Neural cell (in vitro differentiated cells): ENCODE measurements at regions not wholly inside any gene's neighbourhood (a gene's known extent, or its start where the extent isn't known, plus 50 kb on each side); places are given as distances from the start of the nearest gene placed in this dataset.

ENCODE experiments used
- H2AFZ ChIP-seq: fragments of 200-600, 300-800 bp; sonication (generic), shearing (Covaris generic); 2 replicates; pipeline ENCODE4 v1.6.0; 2014; ENCODE audit warnings: low read depth, mild to moderate bottlenecking, antibody characterized with exemption, low read length, moderate library complexity
- H3F3A ChIP-seq: fragments of 200-600 bp; shearing (Covaris generic); 2 replicates; pipeline ENCODE4 v1.6.1; 2016; ENCODE audit warnings: mild to moderate bottlenecking, moderate library complexity, mixed read lengths, antibody characterized with exemption, low read length; ENCODE audit not compliant: insufficient read depth, poor library complexity, severe bottlenecking
- H3K27ac ChIP-seq: fragments of 200-600, 300-800 bp; sonication (generic), shearing (Covaris generic); 2 replicates; pipeline ENCODE4 v1.5.1; 2014; ENCODE audit warnings: mild to moderate bottlenecking, low read length, moderate library complexity
- H3K27me3 ChIP-seq: fragments of 300-800, 200-600 bp; sonication (generic), shearing (Covaris generic); 2 replicates; pipeline ENCODE4 v1.6.0; 2014; ENCODE audit warnings: mild to moderate bottlenecking, low read depth, low read length, moderate library complexity; ENCODE audit not compliant: insufficient read depth
- H3K36me3 ChIP-seq: fragments of 300-800, 200-600 bp; sonication (generic), shearing (Covaris generic); 2 replicates; pipeline ENCODE4 v1.5.1; 2014; ENCODE audit warnings: mild to moderate bottlenecking, antibody characterized with exemption, low read length, moderate library complexity; ENCODE audit not compliant: insufficient read depth
- H3K4me2 ChIP-seq: fragments of 300-800, 200-600 bp; sonication (generic), shearing (Covaris generic); 2 replicates; pipeline ENCODE4 v1.6.0; 2014; ENCODE audit warnings: mild to moderate bottlenecking, low read length
- H3K4me3 ChIP-seq: fragments of 300-800, 200-600 bp; sonication (generic), shearing (Covaris generic); 2 replicates; pipeline ENCODE4 v1.5.1; 2014; ENCODE audit warnings: mild to moderate bottlenecking, low read length, moderate library complexity
- H3K79me2 ChIP-seq: fragments of 200-600 bp; shearing (Covaris generic); replicated peaks from 2 replicates; pipeline ENCODE4 v1.6.0; 2014; ENCODE audit warnings: mild to moderate bottlenecking, low read length, moderate library complexity; ENCODE audit not compliant: insufficient read depth
- H3K9ac ChIP-seq: fragments of 300-800, 200-600 bp; sonication (generic), shearing (Covaris generic); 2 replicates; pipeline ENCODE4 v1.6.1; 2016; ENCODE audit warnings: mild to moderate bottlenecking, low read length, mixed read lengths
- H3K9me2 ChIP-seq: fragments of 200-600 bp; shearing (Covaris generic); 2 replicates; pipeline ENCODE4 v1.6.1; 2016; ENCODE audit warnings: mild to moderate bottlenecking, low read length, mixed read lengths; ENCODE audit not compliant: insufficient read depth
- H3K9me3 ChIP-seq: fragments of 200-600, 300-800 bp; sonication (generic), shearing (Covaris generic); 2 replicates; pipeline ENCODE4 v1.6.1; 2016; ENCODE audit warnings: mild to moderate bottlenecking, mixed run types, low read length, moderate library complexity, mixed read lengths
- H4K20me1 ChIP-seq: fragments of 200-600 bp; shearing (Covaris generic); 2 replicates; pipeline ENCODE4 v1.6.1; 2016; ENCODE audit warnings: mild to moderate bottlenecking, mixed run types; ENCODE audit not compliant: insufficient read depth
- EP300 ChIP-seq: fragments of 450-650 bp; conservative IDR thresholded peaks from 2 replicates; pipeline ENCODE4 v1.6.1; 2014; ENCODE audit warnings: antibody characterized with exemption, mild to moderate bottlenecking, moderate library complexity; ENCODE audit not compliant: poor library complexity, severe bottlenecking
- EZH2 ChIP-seq: fragments of 200-600, 300-800 bp; shearing (Covaris generic), sonication (generic); IDR thresholded peaks from 2 replicates; pipeline ENCODE4 v1.6.1; 2014; ENCODE audit warnings: antibody characterized with exemption, low read length, borderline replicate concordance, mild to moderate bottlenecking; ENCODE audit not compliant: insufficient read depth, poor library complexity, severe bottlenecking
- MXI1 ChIP-seq: fragments of 450-650 bp; conservative IDR thresholded peaks from 2 replicates; pipeline ENCODE4 v1.6.1; 2014; ENCODE audit warnings: antibody characterized with exemption, mild to moderate bottlenecking; ENCODE audit not compliant: poor library complexity, severe bottlenecking
- POLR2AphosphoS5 ChIP-seq: IDR thresholded peaks from 2 replicates; pipeline ENCODE4 v1.6.1; 2012
- RAD21 ChIP-seq: fragments of 450-650 bp; conservative IDR thresholded peaks from 2 replicates; pipeline ENCODE4 v1.6.1; 2014; ENCODE audit warnings: antibody characterized with exemption, mild to moderate bottlenecking, moderate library complexity
- SMC3 ChIP-seq: fragments of 450-650 bp; conservative IDR thresholded peaks from 2 replicates; pipeline ENCODE4 v1.6.1; 2014; ENCODE audit warnings: antibody characterized with exemption, mild to moderate bottlenecking, moderate library complexity; ENCODE audit not compliant: poor library complexity
- TAF1 ChIP-seq: IDR thresholded peaks from 2 replicates; pipeline ENCODE4 v1.6.1; 2012; ENCODE audit warnings: low read depth
- TF ChIP-seq, protein P1 (sequence below): fragments of 450-650 bp; IDR thresholded peaks from 2 replicates; pipeline ENCODE4 v1.5.1; 2014; ENCODE audit warnings: antibody characterized with exemption, mild to moderate bottlenecking, moderate library complexity; ENCODE audit not compliant: poor library complexity, severe bottlenecking
- TF ChIP-seq, protein P2 (sequence below): IDR thresholded peaks from 2 replicates; pipeline ENCODE4 v1.6.1; 2012; ENCODE audit warnings: borderline replicate concordance

DNA sequence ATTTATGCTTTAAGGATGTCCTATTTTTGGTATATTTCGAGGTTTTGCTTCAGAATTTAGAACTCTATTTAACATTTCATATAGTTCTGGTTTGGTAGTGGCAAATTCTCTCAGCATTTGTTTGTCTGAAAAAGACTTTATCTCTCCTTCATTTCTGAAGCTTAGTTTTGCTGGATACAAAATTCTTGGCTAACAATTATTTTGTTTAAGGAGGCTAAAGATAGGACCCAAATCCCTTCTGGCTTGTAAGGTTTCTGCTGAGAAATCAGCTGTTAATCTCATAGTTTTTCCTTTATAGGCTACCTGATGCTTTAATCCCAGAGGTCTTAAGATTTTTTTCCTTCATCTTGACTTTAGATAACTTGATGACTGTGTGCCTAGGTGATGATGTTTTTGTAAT lies 162.7 kb upstream of the B3GAT2 start:
- no peaks in the 10 kb centered on the region for H3K79me2 ChIP-seq
- no peak overlapping the region for H3K27ac ChIP-seq
- no peak for TF ChIP-seq MXI1
- no peak for TF ChIP-seq RAD21
- no peak for TF ChIP-seq EP300
- no peak for TF ChIP-seq POLR2AphosphoS5
- no peak for TF ChIP-seq EZH2
- TF ChIP-seq SMC3 = no peak
- TF ChIP-seq, protein P1, sequence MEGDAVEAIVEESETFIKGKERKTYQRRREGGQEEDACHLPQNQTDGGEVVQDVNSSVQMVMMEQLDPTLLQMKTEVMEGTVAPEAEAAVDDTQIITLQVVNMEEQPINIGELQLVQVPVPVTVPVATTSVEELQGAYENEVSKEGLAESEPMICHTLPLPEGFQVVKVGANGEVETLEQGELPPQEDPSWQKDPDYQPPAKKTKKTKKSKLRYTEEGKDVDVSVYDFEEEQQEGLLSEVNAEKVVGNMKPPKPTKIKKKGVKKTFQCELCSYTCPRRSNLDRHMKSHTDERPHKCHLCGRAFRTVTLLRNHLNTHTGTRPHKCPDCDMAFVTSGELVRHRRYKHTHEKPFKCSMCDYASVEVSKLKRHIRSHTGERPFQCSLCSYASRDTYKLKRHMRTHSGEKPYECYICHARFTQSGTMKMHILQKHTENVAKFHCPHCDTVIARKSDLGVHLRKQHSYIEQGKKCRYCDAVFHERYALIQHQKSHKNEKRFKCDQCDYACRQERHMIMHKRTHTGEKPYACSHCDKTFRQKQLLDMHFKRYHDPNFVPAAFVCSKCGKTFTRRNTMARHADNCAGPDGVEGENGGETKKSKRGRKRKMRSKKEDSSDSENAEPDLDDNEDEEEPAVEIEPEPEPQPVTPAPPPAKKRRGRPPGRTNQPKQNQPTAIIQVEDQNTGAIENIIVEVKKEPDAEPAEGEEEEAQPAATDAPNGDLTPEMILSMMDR = no peak
- no peak for TF ChIP-seq TAF1
- TF ChIP-seq, protein P2, sequence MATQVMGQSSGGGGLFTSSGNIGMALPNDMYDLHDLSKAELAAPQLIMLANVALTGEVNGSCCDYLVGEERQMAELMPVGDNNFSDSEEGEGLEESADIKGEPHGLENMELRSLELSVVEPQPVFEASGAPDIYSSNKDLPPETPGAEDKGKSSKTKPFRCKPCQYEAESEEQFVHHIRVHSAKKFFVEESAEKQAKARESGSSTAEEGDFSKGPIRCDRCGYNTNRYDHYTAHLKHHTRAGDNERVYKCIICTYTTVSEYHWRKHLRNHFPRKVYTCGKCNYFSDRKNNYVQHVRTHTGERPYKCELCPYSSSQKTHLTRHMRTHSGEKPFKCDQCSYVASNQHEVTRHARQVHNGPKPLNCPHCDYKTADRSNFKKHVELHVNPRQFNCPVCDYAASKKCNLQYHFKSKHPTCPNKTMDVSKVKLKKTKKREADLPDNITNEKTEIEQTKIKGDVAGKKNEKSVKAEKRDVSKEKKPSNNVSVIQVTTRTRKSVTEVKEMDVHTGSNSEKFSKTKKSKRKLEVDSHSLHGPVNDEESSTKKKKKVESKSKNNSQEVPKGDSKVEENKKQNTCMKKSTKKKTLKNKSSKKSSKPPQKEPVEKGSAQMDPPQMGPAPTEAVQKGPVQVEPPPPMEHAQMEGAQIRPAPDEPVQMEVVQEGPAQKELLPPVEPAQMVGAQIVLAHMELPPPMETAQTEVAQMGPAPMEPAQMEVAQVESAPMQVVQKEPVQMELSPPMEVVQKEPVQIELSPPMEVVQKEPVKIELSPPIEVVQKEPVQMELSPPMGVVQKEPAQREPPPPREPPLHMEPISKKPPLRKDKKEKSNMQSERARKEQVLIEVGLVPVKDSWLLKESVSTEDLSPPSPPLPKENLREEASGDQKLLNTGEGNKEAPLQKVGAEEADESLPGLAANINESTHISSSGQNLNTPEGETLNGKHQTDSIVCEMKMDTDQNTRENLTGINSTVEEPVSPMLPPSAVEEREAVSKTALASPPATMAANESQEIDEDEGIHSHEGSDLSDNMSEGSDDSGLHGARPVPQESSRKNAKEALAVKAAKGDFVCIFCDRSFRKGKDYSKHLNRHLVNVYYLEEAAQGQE = no peak
- H3K9ac ChIP-seq = no peak overlapping the region
- no peaks in the 10 kb centered on the region for H3K36me3 ChIP-seq
- no peaks in the 10 kb centered on the region for H4K20me1 ChIP-seq
- H3K9me3 ChIP-seq = no peaks in the 10 kb centered on the region
- H3F3A ChIP-seq = no peaks in the 10 kb centered on the region
- H3K4me3 ChIP-seq = no peak overlapping the region
- H3K9me2 ChIP-seq = no peaks in the 10 kb centered on the region
- H3K4me2 ChIP-seq = no peak overlapping the region
- no peaks in the 10 kb centered on the region for H3K27me3 ChIP-seq
- H2AFZ ChIP-seq = no peak overlapping the region

DNA sequence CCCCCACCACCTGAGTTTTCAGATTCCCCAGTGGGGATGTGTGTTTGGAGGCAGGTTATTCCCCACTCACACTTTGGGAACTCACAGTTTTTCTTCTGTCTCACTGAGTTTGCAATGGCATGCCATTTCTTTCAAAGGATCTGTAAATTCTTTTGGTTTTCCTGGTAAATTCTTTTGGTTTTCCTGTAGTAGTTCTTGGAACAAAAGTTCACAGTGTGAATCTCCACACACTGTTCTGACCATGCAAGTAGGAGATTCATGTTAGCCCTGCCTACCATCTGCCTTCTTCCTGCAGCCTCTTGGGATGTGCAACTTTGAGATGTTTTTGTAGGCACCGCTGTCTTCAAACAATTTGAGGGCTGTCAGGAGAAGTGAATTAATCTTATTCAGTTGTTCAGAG lies 165.6 kb upstream of the OGFRL1 start:
- Histone ChIP-seq H3K27me3 (no peaks in the 10 kb centered on the region), H3K4me2 (no peak overlapping the region), H3K9me2 (no peaks in the 10 kb centered on the region), H3K9ac (no peak overlapping the region), H2AFZ (no peak overlapping the region), H4K20me1 (no peaks in the 10 kb centered on the region), H3K79me2 (no peaks in the 10 kb centered on the region), H3K4me3 (no peak overlapping the region), H3F3A (no peaks in the 10 kb centered on the region), H3K27ac (no peak overlapping the region), H3K36me3 (no peaks in the 10 kb centered on the region), H3K9me3 (no peaks in the 10 kb centered on the region)
- TF ChIP-seq, protein P1 = no peak
- TF ChIP-seq EP300 (no peak), EZH2 (no peak), RAD21 (no peak)
- TF ChIP-seq, protein P2 = no peak
